K562 (cell line): ENCODE measurements at regions not wholly inside any gene's neighbourhood (a gene's known extent, or its start where the extent isn't known, plus 50 kb on each side); places are given as distances from the start of the nearest gene placed in this dataset.
"Not testable (repeated sequence)": the region's sequence is repeated elsewhere in the genome, so short reads cannot be mapped to it uniquely, and the experiment has no call there.

Experiments
- ATAC-seq: fragments of 200-7000 bp; cut with Tn5 transposase; 3 replicates; pipeline ENCODE4 v1.9.1; 2020; ENCODE audit warnings: moderate library complexity
- BruUV-seq: library from RNA; stranded (reverse); fragments of 400-500 nt; replicated peaks from 2 replicates; lab custom pipeline; 2021; lab: Mats Ljungman, UMichigan
- CTCF ChIA-PET: fragments of 300-600 bp; formaldehyde crosslinking; extraction: SDS; loops from one replicate; lab custom pipeline; 2021; ENCODE audit warnings: low intra/inter-chr PET ratio; lab: Yijun Ruan, JAX
- POLR2A ChIA-PET: fragments of 300-600, 350-650 bp; sonication (Branson Sonifier 250); formaldehyde crosslinking; extraction: SDS; loops from one replicate; lab custom pipeline; 2021; ENCODE audit warnings: antibody characterized with exemption, inconsistent platforms; lab: Yijun Ruan, JAX
- DNase-seq, 4 experiments: peaks; one replicate each; pipeline versions ENCODE4 v3.0.0 to v3.0.0-alpha.2; 2011 to 2018; ENCODE audit warnings: low spot score in 3 of 4, mixed read lengths in 3 of 4; ENCODE audit errors: extremely low read depth in 1 of 4
- FAIRE-seq: peaks from 2 replicates; lab custom pipeline; 2011; peaks lifted over from hg19 to GRCh38; lab: Jason Lieb, UNC
- H2AFZ ChIP-seq: 2 replicates; pipeline ENCODE4 v1.6.0; 2011; ENCODE audit warnings: low read depth, low read length, control low read depth, inconsistent platforms
- H3K27ac ChIP-seq: fragments of 200-600 bp; 3 replicates; pipeline ENCODE4 v1.8.0; 2011; ENCODE audit warnings: low read depth, mild to moderate bottlenecking, control low read depth, inconsistent platforms, low read length, moderate library complexity, mixed read lengths; ENCODE audit errors: extremely low read depth
- H3K27me3 ChIP-seq, 2 experiments: fragments of 300-600 bp in 1 of 2; 2 replicates in 1 of 2; 3 replicates in 1 of 2; pipeline versions ENCODE4 v1.6.0 to v1.8.0; 2011; ENCODE audit warnings: inconsistent platforms in 2 of 2, low read length in 2 of 2, mild to moderate bottlenecking in 1 of 2, mixed read lengths in 1 of 2, moderate library complexity in 1 of 2; ENCODE audit not compliant: control insufficient read depth in 2 of 2, insufficient read depth in 2 of 2
- H3K36me3 ChIP-seq: fragments of 300-600 bp; 3 replicates; pipeline ENCODE4 v1.8.0; 2011; ENCODE audit warnings: mild to moderate bottlenecking, low read length, inconsistent platforms; ENCODE audit not compliant: control insufficient read depth, insufficient read depth
- H3K4me1 ChIP-seq, 2 experiments: fragments of 200-600 bp in 1 of 2; replicated peaks in 1 of 2; 2 replicates in 1 of 2; 3 replicates in 1 of 2; pipeline versions ENCODE4 v1.5.1 to v1.8.0; 2011; ENCODE audit warnings: inconsistent platforms in 2 of 2, low read length in 2 of 2, mild to moderate bottlenecking in 1 of 2, mixed read lengths in 1 of 2, moderate library complexity in 1 of 2; ENCODE audit not compliant: control insufficient read depth in 2 of 2, insufficient read depth in 2 of 2
- H3K4me2 ChIP-seq: 2 replicates; pipeline ENCODE4 v1.6.1; 2011; ENCODE audit warnings: low read length, control low read depth, inconsistent platforms, mixed read lengths; ENCODE audit not compliant: insufficient read depth
- H3K4me3 ChIP-seq: fragments of 200-600 bp; sonication (generic), shearing (Covaris generic); 2 replicates; pipeline ENCODE4 v1.5.1; 2016; ENCODE audit warnings: control low read depth, inconsistent platforms
- H3K79me2 ChIP-seq: fragments of 200-600 bp; 3 replicates; pipeline ENCODE4 v1.8.0; 2011; ENCODE audit warnings: low read length, inconsistent platforms; ENCODE audit not compliant: control insufficient read depth, insufficient read depth
- H3K9ac ChIP-seq, 2 experiments: 2 replicates each; pipeline versions ENCODE4 v1.6.0 to v1.6.1; 2011; ENCODE audit warnings: low read depth in 2 of 2, low read length in 2 of 2, control low read depth in 1 of 2, inconsistent platforms in 1 of 2, mild to moderate bottlenecking in 1 of 2, mixed read lengths in 1 of 2; ENCODE audit not compliant: insufficient read depth in 1 of 2
- H3K9me1 ChIP-seq: one replicate; pipeline ENCODE4 v1.6.0; 2011; ENCODE audit warnings: inconsistent platforms, mild to moderate bottlenecking, low read length, moderate library complexity; ENCODE audit not compliant: control insufficient read depth, insufficient read depth
- H3K9me3 ChIP-seq: replicated peaks from 2 replicates; pipeline ENCODE4 v1.5.1; 2011; ENCODE audit warnings: low read depth, low read length, inconsistent platforms; ENCODE audit not compliant: control insufficient read depth, insufficient read depth
- H4K20me1 ChIP-seq: replicated peaks from 2 replicates; pipeline ENCODE4 v1.6.1; 2011; ENCODE audit warnings: low read length, inconsistent platforms, mixed read lengths; ENCODE audit not compliant: control insufficient read depth, insufficient read depth
- BRD9 ChIP-seq: fragments of 450-650 bp; IDR thresholded peaks from 2 replicates; pipeline ENCODE4 v1.6.1; 2018; ENCODE audit warnings: low read depth; ENCODE audit not compliant: partially characterized antibody
- CREM ChIP-seq: IDR thresholded peaks from 2 replicates; pipeline ENCODE4 v1.6.1; 2014; ENCODE audit warnings: antibody characterized with exemption, low read depth
- MEIS2 ChIP-seq: fragments of 450-650 bp; IDR thresholded peaks from 2 replicates; pipeline ENCODE4 v1.6.1; 2014; ENCODE audit warnings: mild to moderate bottlenecking; ENCODE audit not compliant: partially characterized antibody
- PCBP1 ChIP-seq: fragments of 200-400 bp; formaldehyde crosslinking; IDR thresholded peaks from 2 replicates; pipeline ENCODE4 v1.6.1; 2018; ENCODE audit warnings: mild to moderate bottlenecking, low read depth, low read length; ENCODE audit not compliant: poor library complexity, severe bottlenecking
- TSC22D4 ChIP-seq: fragments of 450-650 bp; IDR thresholded peaks from 2 replicates; pipeline ENCODE4 v1.6.1; 2016; ENCODE audit warnings: missing genetic modification characterization, missing biosample characterization, control low read depth
- WGBS: fragments of 100-300 bp; shearing (Covaris generic); methylation state at CpG from one replicate; pipeline ENCODE4 v1.1.6; 2016; ENCODE audit warnings: low coverage, mixed read lengths; ENCODE audit not compliant: insufficient coverage; ENCODE audit errors: missing lambda C conversion rate; 5-methylcytosine and 5-hydroxymethylcytosine counted together
- in situ Hi-C: fragments of 300-500 bp; cut with MboI; formaldehyde crosslinking; loops from 4 replicates; pipeline ENCODE4 v1.15.0; 2018; ENCODE audit warnings: inconsistent platforms, mixed read lengths
- intact Hi-C: fragments of 100-400 bp; cut with micrococcal nuclease; formaldehyde crosslinking; loops from 2 replicates; pipeline ENCODE4 v1.14.2; 2022
- TF ChIP-seq, protein P1 (sequence below): fragments of 450-650 bp; formaldehyde crosslinking; conservative IDR thresholded peaks from 2 replicates; pipeline ENCODE4 v1.4.0; 2022; ENCODE audit warnings: mild to moderate bottlenecking, missing genetic modification characterization
- TF ChIP-seq, protein P2 (sequence below): fragments of 450-650 bp; IDR thresholded peaks from 2 replicates; pipeline ENCODE4 v1.7.1; 2018; ENCODE audit warnings: mild to moderate bottlenecking, low read depth; ENCODE audit not compliant: partially characterized antibody
- TF ChIP-seq, protein P3 (sequence below): sonication (generic); formaldehyde crosslinking; IDR thresholded peaks from 2 replicates; pipeline ENCODE4 v1.8.1; 2023; ENCODE audit warnings: mild to moderate bottlenecking, missing genetic modification reagents, moderate library complexity

DNA sequence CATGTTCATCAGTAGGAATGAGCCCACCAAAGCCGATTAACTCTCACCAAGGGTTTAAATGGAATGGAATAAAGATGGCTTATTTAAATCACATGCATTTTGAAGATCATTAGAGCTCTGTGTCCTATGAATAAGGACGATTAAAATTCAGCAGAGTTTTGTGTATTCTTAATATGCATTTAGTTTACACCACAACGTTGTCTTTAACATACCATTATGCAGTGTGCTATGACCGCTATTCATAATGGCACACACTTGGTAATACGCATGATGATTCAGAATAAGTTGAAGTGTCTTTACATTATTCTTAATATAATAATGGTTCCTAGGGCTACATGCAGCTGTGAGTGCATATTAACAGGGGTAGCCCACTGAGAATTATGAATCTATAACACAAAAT, 190.7 kb downstream of the PTBP2 start (continued):
- TF ChIP-seq, protein P1, sequence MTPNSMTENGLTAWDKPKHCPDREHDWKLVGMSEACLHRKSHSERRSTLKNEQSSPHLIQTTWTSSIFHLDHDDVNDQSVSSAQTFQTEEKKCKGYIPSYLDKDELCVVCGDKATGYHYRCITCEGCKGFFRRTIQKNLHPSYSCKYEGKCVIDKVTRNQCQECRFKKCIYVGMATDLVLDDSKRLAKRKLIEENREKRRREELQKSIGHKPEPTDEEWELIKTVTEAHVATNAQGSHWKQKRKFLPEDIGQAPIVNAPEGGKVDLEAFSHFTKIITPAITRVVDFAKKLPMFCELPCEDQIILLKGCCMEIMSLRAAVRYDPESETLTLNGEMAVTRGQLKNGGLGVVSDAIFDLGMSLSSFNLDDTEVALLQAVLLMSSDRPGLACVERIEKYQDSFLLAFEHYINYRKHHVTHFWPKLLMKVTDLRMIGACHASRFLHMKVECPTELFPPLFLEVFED (CRISPR knock-in tag): no peak

DNA sequence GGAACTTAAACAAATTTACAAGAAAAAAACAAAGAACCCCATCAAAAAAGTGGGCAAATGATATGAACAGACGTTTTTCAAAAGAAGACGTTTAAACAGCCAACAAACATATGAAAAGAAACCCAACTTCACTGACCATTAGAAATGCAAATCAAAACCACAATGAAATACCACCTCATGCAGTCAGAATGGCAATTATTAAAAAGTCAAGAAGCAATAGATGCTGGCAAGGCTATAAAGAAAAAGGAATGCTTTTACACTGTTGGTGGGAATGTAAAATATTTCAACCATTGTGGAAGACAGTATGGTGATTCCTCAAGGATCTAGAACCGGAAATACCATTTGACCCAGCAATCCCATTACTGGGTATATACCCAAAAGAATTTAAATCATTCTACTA, 194.1 kb downstream of the PTBP2 start:
- H3K4me2 ChIP-seq, H3K4me3 ChIP-seq, H3K9me3 ChIP-seq, intact Hi-C loops, H3K27me3 ChIP-seq, H4K20me1 ChIP-seq, ATAC-seq, in situ Hi-C loops, H2AFZ ChIP-seq, BruUV-seq, H3K27ac ChIP-seq, CTCF ChIA-PET, H3K79me2 ChIP-seq, DNase-seq, H3K9ac ChIP-seq, H3K9me1 ChIP-seq, H3K36me3 ChIP-seq, H3K4me1 ChIP-seq, FAIRE-seq: not testable (repeated sequence)
- POLR2A ChIA-PET: interaction anchor here (0.5 kb wide), 1 partner anchor 410 kb away, joined by 4 read pairs; no protein-coding TSS in a partner anchor
- WGBS: 0% methylated on average over 3 of the region's 3 CpGs

DNA sequence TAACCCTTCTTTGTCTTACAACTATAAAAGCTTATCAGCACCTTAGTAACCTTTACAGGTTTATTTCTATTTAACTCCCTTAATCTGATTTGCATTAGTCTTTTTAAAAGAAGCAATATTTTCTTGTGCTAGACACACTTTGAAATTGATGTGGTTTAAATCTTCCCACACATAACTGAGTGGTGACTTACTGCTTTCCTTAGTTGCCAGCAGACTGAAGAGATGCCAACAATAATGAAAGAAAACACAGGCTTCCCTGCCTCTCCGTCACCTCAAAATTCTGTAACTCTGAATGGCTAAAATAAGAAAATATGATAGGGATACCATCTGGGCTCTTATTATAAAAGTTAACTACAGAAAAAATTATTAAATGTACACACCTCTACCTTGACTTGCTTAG, 196.8 kb downstream of the PTBP2 start:
- no peak for FAIRE-seq
- CTCF ChIA-PET: no interaction called here
- TF ChIP-seq CREM (no peak), MEIS2 (no peak), TSC22D4 (no peak), PCBP1 (no peak), BRD9 (no peak)
- TF ChIP-seq, protein P2, sequence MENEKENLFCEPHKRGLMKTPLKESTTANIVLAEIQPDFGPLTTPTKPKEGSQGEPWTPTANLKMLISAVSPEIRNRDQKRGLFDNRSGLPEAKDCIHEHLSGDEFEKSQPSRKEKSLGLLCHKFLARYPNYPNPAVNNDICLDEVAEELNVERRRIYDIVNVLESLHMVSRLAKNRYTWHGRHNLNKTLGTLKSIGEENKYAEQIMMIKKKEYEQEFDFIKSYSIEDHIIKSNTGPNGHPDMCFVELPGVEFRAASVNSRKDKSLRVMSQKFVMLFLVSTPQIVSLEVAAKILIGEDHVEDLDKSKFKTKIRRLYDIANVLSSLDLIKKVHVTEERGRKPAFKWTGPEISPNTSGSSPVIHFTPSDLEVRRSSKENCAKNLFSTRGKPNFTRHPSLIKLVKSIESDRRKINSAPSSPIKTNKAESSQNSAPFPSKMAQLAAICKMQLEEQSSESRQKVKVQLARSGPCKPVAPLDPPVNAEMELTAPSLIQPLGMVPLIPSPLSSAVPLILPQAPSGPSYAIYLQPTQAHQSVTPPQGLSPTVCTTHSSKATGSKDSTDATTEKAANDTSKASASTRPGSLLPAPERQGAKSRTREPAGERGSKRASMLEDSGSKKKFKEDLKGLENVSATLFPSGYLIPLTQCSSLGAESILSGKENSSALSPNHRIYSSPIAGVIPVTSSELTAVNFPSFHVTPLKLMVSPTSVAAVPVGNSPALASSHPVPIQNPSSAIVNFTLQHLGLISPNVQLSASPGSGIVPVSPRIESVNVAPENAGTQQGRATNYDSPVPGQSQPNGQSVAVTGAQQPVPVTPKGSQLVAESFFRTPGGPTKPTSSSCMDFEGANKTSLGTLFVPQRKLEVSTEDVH: no peak
- TF ChIP-seq, protein P3, sequence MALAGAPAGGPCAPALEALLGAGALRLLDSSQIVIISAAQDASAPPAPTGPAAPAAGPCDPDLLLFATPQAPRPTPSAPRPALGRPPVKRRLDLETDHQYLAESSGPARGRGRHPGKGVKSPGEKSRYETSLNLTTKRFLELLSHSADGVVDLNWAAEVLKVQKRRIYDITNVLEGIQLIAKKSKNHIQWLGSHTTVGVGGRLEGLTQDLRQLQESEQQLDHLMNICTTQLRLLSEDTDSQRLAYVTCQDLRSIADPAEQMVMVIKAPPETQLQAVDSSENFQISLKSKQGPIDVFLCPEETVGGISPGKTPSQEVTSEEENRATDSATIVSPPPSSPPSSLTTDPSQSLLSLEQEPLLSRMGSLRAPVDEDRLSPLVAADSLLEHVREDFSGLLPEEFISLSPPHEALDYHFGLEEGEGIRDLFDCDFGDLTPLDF (CRISPR knock-in tag): no peak

More for the DNA sequence above, 196.8 kb downstream of the PTBP2 start:
- H3K9me3 ChIP-seq: no peaks in the 10 kb centered on the region; the same call in 1 of the 2 replicates
- intact Hi-C loops: no loop called here
- no peaks in the 10 kb centered on the region for H3K36me3 ChIP-seq
- H3K27ac ChIP-seq: no peak overlapping the region
- H3K79me2 ChIP-seq: no peaks in the 10 kb centered on the region
- no peak overlapping the region for H3K9ac ChIP-seq
- H2AFZ ChIP-seq: no peak overlapping the region
- ATAC-seq: no peak
- POLR2A ChIA-PET: no interaction called here
- in situ Hi-C loops: no loop called here
- H4K20me1 ChIP-seq: no peaks in the 10 kb centered on the region
- no peak for DNase-seq
- no peak overlapping the region for H3K4me2 ChIP-seq
- BruUV-seq: no TSS peak
- H3K4me1 ChIP-seq: no peaks in the 10 kb centered on the region
- no peak overlapping the region for H3K4me3 ChIP-seq
- no peaks in the 10 kb centered on the region for H3K9me1 ChIP-seq
- 0% methylated on average over 1 of the region's 1 CpG for WGBS
- no peaks in the 10 kb centered on the region for H3K27me3 ChIP-seq
